GM18867 (cell line): ENCODE measurements at regions not wholly inside any gene's neighbourhood (a gene's known extent, or its start where the extent isn't known, plus 50 kb on each side); places are given as distances from the start of the nearest gene placed in this dataset.
A peak's percentile ranks its signal among the peaks of the same experiment; 100 is the strongest.

Experiments
- ATAC-seq: cut with Tn5 transposase; IDR thresholded peaks from one replicate; pipeline ENCODE4 v1.9.1; 2021; ENCODE audit warnings: mild to moderate bottlenecking, moderate library complexity; ENCODE audit not compliant: unreplicated experiment

DNA sequence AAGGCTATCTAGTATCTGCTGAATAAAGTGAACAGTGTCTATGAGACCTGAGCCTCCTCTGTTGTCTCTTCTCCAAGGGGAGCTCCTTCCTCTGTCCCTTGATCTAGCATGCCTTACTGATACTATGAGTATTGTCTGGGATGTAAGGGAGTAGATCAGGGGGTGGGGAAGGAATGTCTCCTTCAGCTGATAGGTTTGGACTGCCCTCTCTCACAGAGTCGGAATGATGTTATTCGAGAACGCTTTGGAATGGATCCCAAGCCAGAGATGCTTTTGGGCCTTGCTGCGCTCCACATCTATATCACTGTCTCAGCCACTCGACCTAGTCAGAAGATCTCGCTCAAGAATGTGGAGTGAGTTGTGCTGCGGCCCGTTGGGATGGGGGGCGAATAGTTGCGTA lies 68.3 kb upstream of the PRPS1 start:
- ATAC-seq: no peak

DNA sequence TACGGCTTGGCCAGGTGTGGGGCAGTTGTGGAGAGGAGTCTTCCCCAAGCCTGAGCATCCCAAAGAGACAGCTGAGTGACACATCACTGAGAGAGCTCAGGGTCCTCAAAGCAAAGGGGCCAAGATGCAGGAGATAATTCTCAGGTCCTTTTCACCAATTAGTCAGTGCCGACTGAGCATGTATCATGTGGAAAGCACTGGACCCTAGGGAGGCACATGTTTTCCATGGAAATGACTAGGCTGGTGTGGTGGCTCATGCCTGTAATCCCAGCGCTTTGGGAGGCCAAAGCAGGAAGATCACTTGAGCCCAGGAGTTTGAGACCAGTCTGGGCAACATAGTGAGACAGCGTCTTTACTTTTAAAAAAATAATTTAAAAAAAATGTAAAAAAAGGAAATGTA lies 67.3 kb upstream of the PRPS1 start:
- ATAC-seq: no peak

DNA sequence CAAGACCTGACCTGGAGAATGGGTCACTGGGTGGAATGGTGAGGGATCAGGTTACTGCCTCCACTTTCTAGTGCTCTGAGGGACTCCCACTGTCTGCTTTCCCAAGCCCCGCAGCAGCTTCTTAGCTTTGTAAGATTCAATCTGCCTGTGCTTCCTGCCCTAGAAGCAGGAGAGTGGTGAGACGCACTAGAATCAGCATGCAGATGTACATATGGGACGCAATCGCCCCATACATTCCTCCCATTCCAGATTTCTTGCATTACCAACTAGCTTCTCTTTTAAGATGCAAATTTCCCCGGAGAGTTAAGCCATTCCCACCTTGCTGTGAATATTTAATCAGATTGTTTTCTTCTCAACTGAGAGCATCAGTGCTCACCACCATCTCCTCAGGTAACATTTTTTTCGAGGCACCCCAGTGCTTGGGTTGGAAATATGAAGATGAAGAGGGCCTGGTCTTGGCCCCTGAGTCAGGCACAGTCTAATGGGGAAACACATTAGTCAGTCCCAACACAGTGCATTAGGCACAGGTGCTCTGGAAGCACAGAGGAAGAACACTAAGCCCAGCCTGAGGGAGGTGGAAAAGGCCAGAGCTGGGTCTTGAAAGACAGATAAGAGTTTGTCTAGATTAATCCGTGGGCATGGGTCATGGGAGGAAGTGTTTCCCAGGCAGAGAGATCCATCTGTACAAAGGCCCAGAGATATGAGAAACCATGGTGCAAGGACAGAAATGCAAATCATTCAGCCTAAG lies 66.7 kb upstream of the PRPS1 start:
- ATAC-seq: no peak

DNA sequence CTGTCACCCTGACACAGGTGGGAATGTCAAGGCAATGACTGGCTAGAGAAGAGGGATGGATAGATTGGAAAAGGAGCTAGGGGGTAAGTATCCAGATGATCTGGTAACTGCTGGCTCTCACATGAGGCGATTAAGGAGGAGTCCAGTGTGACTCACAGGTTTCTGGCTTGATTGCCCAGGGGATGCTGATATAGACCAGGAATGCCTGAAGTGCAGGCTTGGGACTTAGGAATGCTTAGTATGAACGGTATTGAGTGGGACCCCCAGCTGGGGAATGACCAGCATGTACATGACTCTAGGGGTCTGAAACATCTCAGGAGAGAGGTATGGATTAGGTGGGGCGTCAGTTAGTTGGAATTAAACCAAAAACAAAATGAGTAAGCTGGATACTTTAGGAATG lies 65.8 kb upstream of the PRPS1 start:
- ATAC-seq: no peak

DNA sequence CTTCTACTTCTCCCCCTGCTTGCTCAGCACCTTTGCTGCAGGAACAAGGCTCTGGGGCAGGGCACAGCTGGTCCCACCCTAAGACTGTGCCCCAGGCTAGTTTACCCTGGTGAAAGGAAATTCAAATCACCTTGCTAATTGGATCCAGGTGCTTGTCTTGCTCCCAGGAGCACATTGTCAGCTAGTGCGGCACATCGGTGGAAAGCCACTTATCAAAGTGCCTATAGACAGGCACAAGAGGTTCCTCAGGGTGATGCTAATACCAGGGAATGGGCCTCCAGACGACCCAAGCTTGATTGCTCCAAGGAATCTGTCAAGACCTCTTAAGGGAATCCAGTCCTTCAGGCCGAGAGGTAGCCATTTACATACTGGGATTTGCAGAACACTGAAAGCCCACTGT lies 64.5 kb upstream of the PRPS1 start:
- no peak for ATAC-seq

DNA sequence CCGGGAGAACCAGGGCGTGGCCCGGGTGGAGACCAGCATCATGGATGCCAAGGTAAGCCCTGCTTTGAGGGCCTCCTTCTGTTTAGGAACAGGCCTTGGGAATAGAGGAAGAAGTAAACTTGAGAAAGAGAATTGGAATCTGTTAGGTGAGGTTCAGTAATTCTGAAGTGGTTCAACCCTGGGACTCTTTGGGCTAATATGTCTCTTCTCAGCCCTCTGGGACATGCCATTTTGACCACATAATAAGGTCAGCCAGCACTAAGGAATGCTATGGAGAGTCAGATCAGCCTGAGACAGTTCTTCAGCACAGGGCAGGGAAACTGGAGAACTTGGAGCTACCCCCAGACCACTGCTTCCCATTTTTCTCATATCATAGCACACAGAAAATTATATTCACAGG lies 63.3 kb upstream of the PRPS1 start:
- no peak for ATAC-seq

DNA sequence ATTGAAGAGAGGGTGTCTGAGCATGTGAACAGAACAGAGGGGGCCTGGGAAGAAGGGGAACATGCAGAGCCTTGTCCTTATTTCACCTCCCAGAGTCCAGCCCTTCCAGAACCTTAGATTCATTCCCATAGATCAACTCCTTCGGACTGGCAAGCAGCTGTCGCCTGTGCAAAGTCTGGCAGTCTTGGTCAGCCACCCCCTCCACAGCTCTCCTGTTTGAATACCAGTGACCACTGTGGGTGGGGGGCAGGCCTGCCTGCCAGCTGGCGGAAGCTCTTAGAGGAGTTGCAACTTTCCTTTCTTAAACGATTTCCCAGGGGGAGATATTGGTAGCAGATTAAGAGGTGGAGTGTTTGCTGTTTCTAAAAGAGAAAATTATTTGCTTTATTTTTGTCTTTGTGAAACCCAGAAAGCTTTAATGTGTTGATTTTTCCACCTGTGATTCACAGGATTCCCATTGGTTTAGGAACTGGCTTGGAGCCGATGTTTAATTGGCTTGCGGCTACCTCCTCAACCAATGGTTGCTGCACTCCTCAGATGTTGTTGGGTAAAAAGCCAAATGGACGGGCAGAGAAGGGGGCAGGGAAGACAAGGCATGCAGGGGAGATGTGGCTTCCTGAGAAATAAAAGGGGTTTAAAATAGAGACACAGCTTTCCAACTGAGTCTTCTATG lies 62.2 kb upstream of the PRPS1 start:
- ATAC-seq: no peak

DNA sequence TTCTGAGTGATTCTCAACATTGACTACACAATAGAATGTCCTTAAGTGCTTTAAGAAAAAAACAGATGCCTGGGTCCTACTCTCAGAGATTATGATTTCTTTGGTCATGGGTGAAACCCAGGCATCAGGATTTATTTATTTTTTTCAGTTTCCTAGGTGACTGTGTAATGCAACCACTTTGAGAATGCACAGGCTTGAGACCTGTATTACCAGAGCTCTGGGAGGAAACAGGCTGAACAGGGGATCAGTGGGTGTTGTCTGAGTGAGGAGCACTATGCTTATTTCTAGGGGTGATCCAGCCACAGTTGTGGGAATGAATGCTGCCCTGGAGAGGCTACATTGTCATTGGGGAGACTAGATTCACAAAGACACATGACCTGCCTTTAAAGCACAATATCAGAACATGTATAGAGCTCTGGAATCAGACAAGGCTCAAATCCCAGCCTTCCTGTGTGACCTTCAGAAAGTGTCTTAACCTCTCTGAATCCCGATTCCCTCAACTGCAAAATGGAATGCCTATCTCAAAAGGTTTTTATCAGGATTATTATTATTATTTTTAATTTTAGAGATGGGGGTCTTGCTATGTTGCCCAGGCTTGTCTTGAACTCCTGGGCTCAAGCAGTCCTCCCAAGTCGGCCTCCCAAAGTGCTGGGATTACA lies 61.6 kb upstream of the PRPS1 start:
- ATAC-seq: no peak

DNA sequence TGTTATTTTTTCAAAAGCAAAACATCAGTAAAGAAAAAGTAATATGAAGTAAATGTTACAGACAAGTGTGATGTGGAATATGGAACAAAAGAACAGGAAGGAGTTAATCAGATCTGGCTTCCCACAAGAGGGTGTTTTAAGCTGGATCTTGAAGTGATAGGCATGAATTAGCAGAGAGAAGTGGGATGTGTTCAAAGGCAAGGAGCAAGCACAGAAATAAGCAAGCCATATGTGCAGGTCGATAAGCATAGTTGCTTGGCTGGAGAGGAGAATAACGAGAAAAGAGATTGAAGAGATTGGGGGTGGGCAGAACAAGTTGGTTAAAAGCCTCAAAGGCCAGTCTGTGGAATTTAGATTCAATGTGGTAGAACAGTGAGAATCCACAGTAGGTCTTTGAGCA lies 60.9 kb upstream of the PRPS1 start:
- ATAC-seq: no peak

DNA sequence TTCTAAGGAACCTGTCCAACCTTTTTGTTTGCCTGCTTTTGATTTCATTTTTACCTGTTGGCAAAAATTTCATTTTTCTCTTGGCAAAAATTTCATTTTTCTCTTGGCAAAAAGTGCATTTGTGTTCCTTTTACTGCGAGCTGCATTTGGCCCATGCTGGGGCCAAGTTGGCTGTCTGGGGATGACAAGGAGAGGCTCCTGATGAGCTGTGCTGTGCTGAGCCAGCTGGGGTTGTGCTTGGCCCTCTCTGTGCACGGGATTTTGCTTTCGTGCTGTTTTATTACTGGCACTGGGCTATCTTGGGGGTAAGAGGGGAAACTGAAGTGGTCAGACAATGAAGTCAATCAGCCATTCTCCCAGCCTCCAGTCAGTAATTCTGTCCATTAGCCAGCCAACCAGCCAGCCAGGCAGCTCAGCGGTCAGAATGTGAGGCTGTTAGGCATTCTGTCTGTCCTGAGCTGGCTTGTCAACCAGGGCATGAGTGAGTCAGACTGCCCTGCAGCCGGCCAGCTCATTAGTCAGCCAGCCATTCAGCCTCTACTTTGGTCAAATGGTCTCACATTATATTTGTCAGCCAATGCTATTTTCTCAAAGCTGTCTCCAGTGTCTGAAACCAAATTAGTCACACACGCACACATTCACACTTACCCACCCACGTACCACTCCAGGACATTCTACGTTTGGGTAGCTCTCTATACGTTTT lies 56.9 kb upstream of the PRPS1 start:
- ATAC-seq: peak; percentile 55

DNA sequence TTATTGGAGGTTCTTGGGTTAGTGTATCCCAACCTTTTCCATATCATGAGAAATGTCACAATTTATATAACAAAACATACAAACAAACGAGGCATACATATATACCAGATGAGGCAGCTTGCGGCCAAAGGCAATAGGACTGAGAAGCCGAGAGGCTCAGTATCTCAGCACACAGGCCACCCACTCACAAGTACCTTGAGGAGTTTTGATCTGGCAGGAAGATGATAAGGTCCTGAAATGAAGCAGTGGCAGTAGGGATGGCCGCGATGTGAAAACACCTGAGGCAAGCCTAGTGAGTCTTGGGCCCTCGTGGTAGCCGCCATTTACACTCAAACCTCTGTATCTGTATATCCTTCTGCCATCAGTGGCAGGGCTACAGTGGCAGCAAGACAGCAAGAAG lies 55.3 kb upstream of the PRPS1 start:
- no peak for ATAC-seq

DNA sequence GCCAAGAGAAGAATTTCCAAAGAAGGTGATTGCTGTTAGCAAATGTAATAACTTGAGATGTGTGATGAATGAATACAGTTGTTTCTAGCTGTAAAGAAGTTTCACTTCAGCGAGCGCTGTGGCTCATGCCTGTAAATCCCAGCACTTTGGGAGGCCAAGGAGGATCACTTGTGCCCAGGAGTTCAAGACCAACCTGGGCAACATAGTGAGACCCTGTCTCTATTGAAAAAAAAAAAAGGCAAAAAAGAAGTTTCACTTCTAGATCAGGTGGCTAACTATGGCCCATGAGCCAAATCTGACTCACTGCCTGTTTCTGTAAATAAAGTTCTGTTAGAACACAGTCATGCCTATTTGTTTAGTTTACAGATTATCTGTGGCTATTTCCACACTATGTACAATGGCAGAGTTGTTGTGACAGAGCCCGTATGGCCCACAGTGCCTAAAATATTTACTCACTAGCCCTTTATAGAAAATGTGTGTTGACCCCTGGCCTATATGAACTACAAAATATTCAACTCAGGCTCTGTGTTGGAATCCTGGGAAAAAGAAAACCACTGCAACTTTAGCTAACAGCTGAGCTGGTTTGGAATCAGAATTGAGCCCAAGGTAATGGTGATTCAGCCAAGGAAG lies 54.1 kb upstream of the PRPS1 start:
- no peak for ATAC-seq

DNA sequence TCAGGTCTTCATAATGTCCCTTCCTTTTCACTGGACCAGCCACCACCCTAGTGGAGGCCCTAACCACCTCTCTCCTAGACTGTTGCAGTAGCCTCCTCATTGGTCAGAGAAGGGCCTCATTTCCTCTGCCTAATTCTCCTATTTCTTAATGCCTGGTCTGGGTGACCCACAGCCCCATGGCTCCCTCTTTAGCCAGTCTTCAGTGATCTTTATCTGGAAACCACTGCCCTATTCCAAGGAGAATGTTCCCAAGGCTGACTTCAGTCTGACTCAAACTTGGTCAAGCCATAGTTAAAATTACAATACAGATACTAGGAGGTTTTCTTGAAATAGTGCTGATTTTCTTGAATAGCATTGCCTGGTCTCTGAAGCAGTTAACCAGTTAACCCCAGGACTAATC lies 53.6 kb upstream of the PRPS1 start:
- no peak for ATAC-seq

DNA sequence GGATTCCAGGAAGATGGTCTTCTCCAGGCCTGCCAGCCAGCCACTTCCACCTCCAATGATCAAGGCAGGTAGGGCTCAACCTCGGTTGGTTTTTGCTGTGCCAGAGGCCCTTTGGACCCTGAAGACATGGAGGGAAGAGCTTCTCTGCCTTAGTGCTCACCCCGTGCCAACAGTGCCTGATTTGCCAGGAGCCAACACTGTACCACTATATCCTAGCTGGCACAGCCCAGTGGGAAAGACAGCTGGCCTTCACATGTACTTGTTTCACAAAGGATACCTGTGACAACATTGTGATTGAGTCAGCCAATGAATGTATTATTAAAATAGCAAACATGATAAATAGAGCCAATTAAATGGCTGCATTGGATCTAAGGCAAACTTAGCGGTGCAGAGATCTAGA lies 51.9 kb upstream of the PRPS1 start:
- no peak for ATAC-seq

DNA sequence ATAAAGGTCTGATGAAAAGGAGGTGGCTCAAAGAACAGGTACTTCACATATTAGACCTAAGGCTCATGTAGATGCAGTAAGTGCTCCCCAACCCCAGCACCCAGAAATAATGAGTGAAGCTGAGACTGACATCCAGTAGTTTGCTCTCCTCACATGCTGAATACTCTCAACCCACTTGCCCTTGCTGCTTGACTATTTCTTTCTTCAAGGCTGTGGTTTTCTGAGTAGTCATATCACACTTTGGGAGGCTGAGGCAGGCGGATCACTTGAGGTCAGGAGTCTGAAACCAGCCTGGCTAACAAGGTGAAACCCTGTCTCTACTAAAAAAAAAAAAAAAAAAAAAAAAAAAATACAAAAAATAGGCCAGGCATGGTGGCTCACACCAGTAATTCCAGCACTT lies 51.5 kb upstream of the PRPS1 start:
- peak; percentile 88 for ATAC-seq

DNA sequence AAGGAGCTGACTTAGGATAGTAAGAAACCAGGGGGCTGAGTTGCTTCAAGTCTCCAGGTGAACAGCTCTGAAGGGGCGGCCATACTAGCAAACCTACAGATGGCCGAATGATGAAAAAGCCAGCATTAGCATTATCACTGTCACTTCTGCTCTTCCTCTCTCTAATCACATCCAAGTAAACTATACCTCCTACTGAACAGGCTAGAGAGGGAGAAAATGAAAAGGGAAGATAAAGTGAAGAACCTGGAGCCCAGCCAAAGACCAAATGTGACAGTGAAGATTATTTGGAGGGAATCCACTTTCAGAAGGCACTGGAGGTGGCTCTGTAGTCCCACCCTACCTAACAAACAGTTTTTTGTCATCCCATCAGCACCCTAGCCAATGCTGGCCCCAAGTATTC lies 50.4 kb upstream of the PRPS1 start:
- ATAC-seq: no peak
